AG04450 (cell line): ENCODE measurements at regions not wholly inside any gene's neighbourhood (a gene's known extent, or its start where the extent isn't known, plus 50 kb on each side); places are given as distances from the start of the nearest gene placed in this dataset.

ENCODE experiments used
- CTCF ChIA-PET: fragments of 300-600, 350-600 bp; formaldehyde crosslinking; extraction: SDS; loops from one replicate; lab custom pipeline; 2022; ENCODE audit warnings: antibody characterized with exemption, inconsistent platforms; lab: Charles Lee
- POLR2A ChIA-PET: fragments of 350-600 bp; formaldehyde crosslinking; extraction: SDS; loops from one replicate; lab custom pipeline; 2021; ENCODE audit warnings: antibody characterized with exemption, inconsistent platforms; lab: Yijun Ruan, JAX
- DNase-seq: peaks from one replicate; pipeline ENCODE4 v3.0.0-alpha.2; 2011; ENCODE audit warnings: low read depth, low spot score
- H3K27ac ChIP-seq: one replicate; pipeline ENCODE4 v1.5.1; 2012; ENCODE audit warnings: low read depth, low read length, control low read depth
- H3K27me3 ChIP-seq: one replicate; pipeline ENCODE4 v1.6.0; 2012; ENCODE audit warnings: low read length; ENCODE audit not compliant: control insufficient read depth, insufficient read depth
- H3K4me3 ChIP-seq: 2 replicates; pipeline ENCODE4 v1.5.1; 2011; ENCODE audit warnings: mild to moderate bottlenecking, low read depth, low read length, control low read depth
- H3K9me3 ChIP-seq: 2 replicates; pipeline ENCODE4 v1.5.1; 2012; ENCODE audit warnings: low read length; ENCODE audit not compliant: control insufficient read depth, insufficient read depth
- CTCF ChIP-seq: IDR thresholded peaks from 2 replicates; pipeline ENCODE4 v1.5.1; 2011; ENCODE audit warnings: low read depth, low read length, control low read depth, inconsistent platforms

- peaks cover 88% of the 10 kb centered on the region for H3K9me3 ChIP-seq
- DNase-seq: no peak
- no peak overlapping the region for H3K4me3 ChIP-seq
- no peak overlapping the region for H3K27ac ChIP-seq
- H3K27me3 ChIP-seq: no peaks in the 10 kb centered on the region
- no peak for TF ChIP-seq CTCF
- ChIA-PET POLR2A (no interaction called here), CTCF (no interaction called here)
Measured at GRCh38 chr18:78126106-78126505, 853.5 kb upstream of the SALL3 start.

- no peak overlapping the region for H3K27ac ChIP-seq
- ChIA-PET POLR2A (no interaction called here), CTCF (no interaction called here)
- H3K27me3 ChIP-seq: no peaks in the 10 kb centered on the region
- no peak for TF ChIP-seq CTCF
- H3K4me3 ChIP-seq: no peak overlapping the region
- peaks cover 89% of the 10 kb centered on the region for H3K9me3 ChIP-seq
- no peak for DNase-seq
Measured at GRCh38 chr18:78126536-78126935, 853.1 kb upstream of the SALL3 start.

GRCh38 chr18:78127041-78127440 lies 852.6 kb upstream of the SALL3 start:
- Histone ChIP-seq H3K4me3 (no peak overlapping the region), H3K27me3 (no peaks in the 10 kb centered on the region), H3K9me3 (peaks cover 87% of the 10 kb centered on the region), H3K27ac (no peak overlapping the region)
- ChIA-PET POLR2A (no interaction called here), CTCF (no interaction called here)
- DNase-seq: no peak
- TF ChIP-seq CTCF: no peak

- TF ChIP-seq CTCF: no peak
- DNase-seq: no peak
- Histone ChIP-seq H3K4me3 (no peak overlapping the region), H3K9me3 (peaks cover 87% of the 10 kb centered on the region), H3K27ac (no peak overlapping the region), H3K27me3 (no peaks in the 10 kb centered on the region)
- POLR2A ChIA-PET: no interaction called here
- CTCF ChIA-PET: no interaction called here
Measured at GRCh38 chr18:78128004-78128403, 851.6 kb upstream of the SALL3 start.

- Histone ChIP-seq H3K27me3 (no peaks in the 10 kb centered on the region), H3K4me3 (no peak overlapping the region), H3K9me3 (peaks cover 77% of the 10 kb centered on the region), H3K27ac (no peak overlapping the region)
- ChIA-PET POLR2A (no interaction called here), CTCF (no interaction called here)
- no peak for DNase-seq
- TF ChIP-seq CTCF: no peak
Measured at GRCh38 chr18:78129260-78129659, 850.4 kb upstream of the SALL3 start.
